ENCODE measurements at regions not wholly inside any gene's neighbourhood (a gene's known extent, or its start where the extent isn't known, plus 50 kb on each side); places are given as distances from the start of the nearest gene placed in this dataset.

- no peak overlapping the region for H3K4me3 ChIP-seq (ENCODE audit: low read depth, low read length)
- no peak for DNase-seq (ENCODE audit: low read depth)
- H3K27me3 ChIP-seq (ENCODE audit: control insufficient read depth, insufficient read depth, low read length) = no peaks in the 10 kb centered on the region
- no peaks in the 10 kb centered on the region for H3K36me3 ChIP-seq (ENCODE audit: control insufficient read depth, insufficient read depth, low read length)
- TF ChIP-seq, protein P1, sequence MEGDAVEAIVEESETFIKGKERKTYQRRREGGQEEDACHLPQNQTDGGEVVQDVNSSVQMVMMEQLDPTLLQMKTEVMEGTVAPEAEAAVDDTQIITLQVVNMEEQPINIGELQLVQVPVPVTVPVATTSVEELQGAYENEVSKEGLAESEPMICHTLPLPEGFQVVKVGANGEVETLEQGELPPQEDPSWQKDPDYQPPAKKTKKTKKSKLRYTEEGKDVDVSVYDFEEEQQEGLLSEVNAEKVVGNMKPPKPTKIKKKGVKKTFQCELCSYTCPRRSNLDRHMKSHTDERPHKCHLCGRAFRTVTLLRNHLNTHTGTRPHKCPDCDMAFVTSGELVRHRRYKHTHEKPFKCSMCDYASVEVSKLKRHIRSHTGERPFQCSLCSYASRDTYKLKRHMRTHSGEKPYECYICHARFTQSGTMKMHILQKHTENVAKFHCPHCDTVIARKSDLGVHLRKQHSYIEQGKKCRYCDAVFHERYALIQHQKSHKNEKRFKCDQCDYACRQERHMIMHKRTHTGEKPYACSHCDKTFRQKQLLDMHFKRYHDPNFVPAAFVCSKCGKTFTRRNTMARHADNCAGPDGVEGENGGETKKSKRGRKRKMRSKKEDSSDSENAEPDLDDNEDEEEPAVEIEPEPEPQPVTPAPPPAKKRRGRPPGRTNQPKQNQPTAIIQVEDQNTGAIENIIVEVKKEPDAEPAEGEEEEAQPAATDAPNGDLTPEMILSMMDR (IDR thresholded peaks at IDR 0.05; ENCODE audit: insufficient read depth, low read length, poor library complexity, severe bottlenecking) = no peak
Measured at GRCh38 chr20:5696011-5696559, 54.1 kb upstream of the SHLD1 start.

- TF ChIP-seq, protein P1 (IDR thresholded peaks at IDR 0.05; ENCODE audit: insufficient read depth, low read length, poor library complexity, severe bottlenecking) = no peak
- no peak for DNase-seq (ENCODE audit: low read depth)
- H3K36me3 ChIP-seq (ENCODE audit: control insufficient read depth, insufficient read depth, low read length) = no peaks in the 10 kb centered on the region
- H3K4me3 ChIP-seq (ENCODE audit: low read depth, low read length) = no peak overlapping the region
- no peaks in the 10 kb centered on the region for H3K27me3 ChIP-seq (ENCODE audit: control insufficient read depth, insufficient read depth, low read length)
Measured at GRCh38 chr20:5691918-5692618, 58.1 kb upstream of the SHLD1 start.

DNA sequence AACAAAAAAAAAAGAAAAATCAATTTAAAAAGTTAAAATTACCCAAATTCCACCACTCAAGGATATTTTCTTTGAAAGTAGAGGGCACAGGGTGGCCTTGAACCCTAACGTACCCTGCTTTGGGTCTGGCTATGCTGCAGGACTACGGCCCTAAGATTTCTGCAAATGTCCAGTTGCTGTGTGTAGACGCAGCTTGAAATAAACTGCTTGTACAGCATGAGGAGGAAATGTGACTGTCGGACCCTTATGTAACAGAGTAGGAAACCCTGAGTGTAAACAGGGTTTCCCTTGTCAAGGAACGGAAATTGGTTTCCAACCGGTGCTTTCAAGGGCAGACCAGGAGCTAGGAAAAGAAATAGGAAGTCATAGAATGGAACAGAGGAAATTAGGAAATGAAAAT lies 60.7 kb upstream of the SHLD1 start:
- no peak for DNase-seq (ENCODE audit: low read depth)
- no peaks in the 10 kb centered on the region for H3K27me3 ChIP-seq (ENCODE audit: control insufficient read depth, insufficient read depth, low read length)
- TF ChIP-seq, protein P1 (IDR thresholded peaks at IDR 0.05; ENCODE audit: insufficient read depth, low read length, poor library complexity, severe bottlenecking) = no peak

GRCh38 chr20:5688431-5688972 lies 61.7 kb upstream of the SHLD1 start:
- TF ChIP-seq, protein P1 (IDR thresholded peaks at IDR 0.05; ENCODE audit: insufficient read depth, low read length, poor library complexity, severe bottlenecking) = no peak
- no peak for DNase-seq (ENCODE audit: low read depth)
- no peaks in the 10 kb centered on the region for H3K27me3 ChIP-seq (ENCODE audit: control insufficient read depth, insufficient read depth, low read length)
- H3K36me3 ChIP-seq (ENCODE audit: control insufficient read depth, insufficient read depth, low read length) = no peaks in the 10 kb centered on the region
- no peak overlapping the region for H3K4me3 ChIP-seq (ENCODE audit: low read depth, low read length)

More for the DNA sequence above, 60.7 kb upstream of the SHLD1 start:
- Histone ChIP-seq H3K36me3 (ENCODE audit: control insufficient read depth, insufficient read depth, low read length) (no peaks in the 10 kb centered on the region), H3K4me3 (ENCODE audit: low read depth, low read length) (no peak overlapping the region)

- TF ChIP-seq, protein P1 (IDR thresholded peaks at IDR 0.05; ENCODE audit: insufficient read depth, low read length, poor library complexity, severe bottlenecking) = no peak
- DNase-seq (ENCODE audit: low read depth) = no peak
- H3K27me3 ChIP-seq (ENCODE audit: control insufficient read depth, insufficient read depth, low read length) = no peaks in the 10 kb centered on the region
- H3K36me3 ChIP-seq (ENCODE audit: control insufficient read depth, insufficient read depth, low read length) = no peaks in the 10 kb centered on the region
- H3K4me3 ChIP-seq (ENCODE audit: low read depth, low read length) = no peak overlapping the region
Measured at GRCh38 chr20:5687884-5688283, 62.3 kb upstream of the SHLD1 start.

Measured in kidney epithelial cell (primary cell).